CD4-positive, alpha-beta memory T cell (primary cell): ENCODE measurements at regions not wholly inside any gene's neighbourhood (a gene's known extent, or its start where the extent isn't known, plus 50 kb on each side); places are given as distances from the start of the nearest gene placed in this dataset.

Experiments used
- CTCF ChIA-PET: fragments of 350-600 bp; sonication (Branson Sonifier 250); formaldehyde crosslinking; loops from one replicate; lab custom pipeline; 2021; ENCODE audit warnings: inconsistent platforms; ENCODE audit not compliant: partially characterized antibody; lab: Charles Lee
- POLR2A ChIA-PET: fragments of 350-600 bp; sonication (Branson Sonifier 250); formaldehyde crosslinking; loops from one replicate; lab custom pipeline; 2021; ENCODE audit not compliant: partially characterized antibody; lab: Charles Lee
- DNase-seq, 5 donors: peaks; one replicate each; pipeline versions ENCODE4 v3.0.0 to v3.0.0-alpha.2; 2020 to 2022; ENCODE audit warnings: mixed read lengths in 1 of 5
- H3K27ac ChIP-seq: one replicate; pipeline ENCODE4 v1.7.0; 2013; ENCODE audit warnings: low read depth, low read length
- H3K27me3 ChIP-seq: 2 replicates; pipeline ENCODE4 v1.7.0; 2013; ENCODE audit warnings: mild to moderate bottlenecking, low read length, moderate library complexity; ENCODE audit not compliant: insufficient read depth
- H3K36me3 ChIP-seq: 2 replicates; pipeline ENCODE4 v1.7.0; 2013; ENCODE audit warnings: mild to moderate bottlenecking, low read length, moderate library complexity; ENCODE audit not compliant: insufficient read depth
- H3K4me1 ChIP-seq: 2 replicates; pipeline ENCODE4 v1.7.0; 2013; ENCODE audit warnings: mild to moderate bottlenecking, low read length, moderate library complexity; ENCODE audit not compliant: insufficient read depth
- H3K4me3 ChIP-seq, 2 donors: one replicate each; pipeline ENCODE4 v1.7.0; 2013; ENCODE audit warnings: low read length in 2 of 2, mild to moderate bottlenecking in 1 of 2
- H3K9me3 ChIP-seq, 2 donors: one replicate each; pipeline ENCODE4 v1.7.0; 2013; ENCODE audit warnings: low read length in 2 of 2, control low read depth in 1 of 2; ENCODE audit not compliant: control insufficient read depth in 1 of 2
- H3K27ac Mint-ChIP-seq, 7 donors: one replicate each; pipeline ENCODE4 v1.8.0; 2020 to 2021; ENCODE audit warnings: mixed read lengths in 7 of 7, mild to moderate bottlenecking in 6 of 7, inconsistent platforms in 3 of 7, moderate library complexity in 3 of 7
- H3K27me3 Mint-ChIP-seq, 2 donors: one replicate each; pipeline ENCODE4 v1.8.0; 2020 to 2021; ENCODE audit warnings: mixed read lengths in 2 of 2
- H3K36me3 Mint-ChIP-seq, 2 donors: one replicate each; pipeline ENCODE4 v1.8.0; 2020 to 2021; ENCODE audit warnings: mixed read lengths in 2 of 2, inconsistent platforms in 1 of 2, mild to moderate bottlenecking in 1 of 2
- H3K4me1 Mint-ChIP-seq, 4 donors: one replicate each; pipeline ENCODE4 v1.8.0; 2020 to 2021; ENCODE audit warnings: mixed read lengths in 4 of 4, mild to moderate bottlenecking in 1 of 4
- H3K4me3 Mint-ChIP-seq, 8 donors: one replicate each; pipeline ENCODE4 v1.8.0; 2020 to 2021; ENCODE audit warnings: mixed read lengths in 8 of 8, mild to moderate bottlenecking in 7 of 8, moderate library complexity in 6 of 8, inconsistent platforms in 3 of 8
- H3K9me3 Mint-ChIP-seq, 8 donors: one replicate each; pipeline ENCODE4 v1.8.0; 2020 to 2021; ENCODE audit warnings: mixed read lengths in 8 of 8, mild to moderate bottlenecking in 5 of 8, inconsistent platforms in 3 of 8, moderate library complexity in 1 of 8
- intact Hi-C: fragments of 100-400 bp; cut with micrococcal nuclease; formaldehyde crosslinking; loops from one replicate; pipeline ENCODE4 v1.15.1; 2023

GRCh38 chr3:79820089-79820488, 52.3 kb upstream of the ROBO1 start:
- Mint-ChIP-seq H3K9me3 (peaks cover 1 to 37% (median 22%) of the 10 kb centered on the region in 8 donors), H3K4me3 (no peak overlapping the region), H3K36me3 (no peaks in the 10 kb centered on the region), H3K27ac (no peak overlapping the region), H3K27me3 (no peaks in the 10 kb centered on the region), H3K4me1 (no peaks in the 10 kb centered on the region)
- H3K27me3 ChIP-seq = no peaks in the 10 kb centered on the region
- H3K36me3 ChIP-seq = no peaks in the 10 kb centered on the region
- H3K27ac ChIP-seq = no peak overlapping the region
- ChIA-PET CTCF (no interaction called here), POLR2A (no interaction called here)
- intact Hi-C loops = no loop called here
- DNase-seq = no peak
- no peak overlapping the region for H3K4me3 ChIP-seq
- no peaks in the 10 kb centered on the region for H3K9me3 ChIP-seq
- H3K4me1 ChIP-seq = no peaks in the 10 kb centered on the region

GRCh38 chr3:79818015-79818414, 50.2 kb upstream of the ROBO1 start:
- peaks cover 1 to 44% (median 25%) of the 10 kb centered on the region in 8 donors for H3K9me3 Mint-ChIP-seq

More at GRCh38 chr3:79818015-79818414, 50.2 kb upstream of the ROBO1 start:
- no peak overlapping the region for H3K27ac Mint-ChIP-seq
- Histone ChIP-seq H3K4me3 (no peak overlapping the region), H3K4me1 (no peaks in the 10 kb centered on the region), H3K36me3 (no peaks in the 10 kb centered on the region), H3K27me3 (no peaks in the 10 kb centered on the region), H3K9me3 (no peaks in the 10 kb centered on the region), H3K27ac (no peak overlapping the region)
- no peaks in the 10 kb centered on the region for H3K36me3 Mint-ChIP-seq
- H3K4me3 Mint-ChIP-seq = no peak overlapping the region
- no peak for DNase-seq
- no peaks in the 10 kb centered on the region for H3K4me1 Mint-ChIP-seq
- no peaks in the 10 kb centered on the region for H3K27me3 Mint-ChIP-seq
- POLR2A ChIA-PET = no interaction called here
- CTCF ChIA-PET = no interaction called here
- intact Hi-C loops = no loop called here
